H9 (cell line): ENCODE measurements at regions not wholly inside any gene's neighbourhood (a gene's known extent, or its start where the extent isn't known, plus 50 kb on each side); places are given as distances from the start of the nearest gene placed in this dataset.
"Not testable (repeated sequence)": the region's sequence is repeated elsewhere in the genome, so short reads cannot be mapped to it uniquely, and the experiment has no call there.

Experiments
- DNase-seq: peaks from one replicate; pipeline ENCODE4 v3.0.0-alpha.2; 2017
- H2AFZ ChIP-seq: one replicate; pipeline ENCODE4 v1.6.1; 2013; ENCODE audit warnings: mild to moderate bottlenecking, low read length, control low read depth, moderate library complexity
- H2AK5ac ChIP-seq: 2 replicates; pipeline ENCODE4 v1.6.1; 2013; ENCODE audit warnings: low read length, control low read depth, mixed read lengths; ENCODE audit not compliant: insufficient read length
- H2BK120ac ChIP-seq: one replicate; pipeline ENCODE4 v1.6.1; 2013; ENCODE audit warnings: low read depth, mild to moderate bottlenecking, low read length, control low read depth, inconsistent platforms; ENCODE audit not compliant: poor library complexity, severe bottlenecking
- H2BK12ac ChIP-seq: 2 replicates; pipeline ENCODE4 v1.6.1; 2013; ENCODE audit warnings: low read length, control low read depth, mixed read lengths, low read depth; ENCODE audit not compliant: insufficient read length
- H2BK15ac ChIP-seq: 2 replicates; pipeline ENCODE4 v1.6.1; 2013; ENCODE audit warnings: low read depth, low read length, control low read depth
- H2BK20ac ChIP-seq: one replicate; pipeline ENCODE4 v1.6.1; 2013; ENCODE audit warnings: low read depth, mild to moderate bottlenecking, low read length, control low read depth, inconsistent platforms; ENCODE audit not compliant: poor library complexity, severe bottlenecking
- H2BK5ac ChIP-seq: 2 replicates; pipeline ENCODE4 v1.6.1; 2013; ENCODE audit warnings: low read length, control low read depth, mixed read lengths; ENCODE audit not compliant: insufficient read length
- H3K14ac ChIP-seq: 2 replicates; pipeline ENCODE4 v1.6.1; 2013; ENCODE audit warnings: low read length, control low read depth; ENCODE audit not compliant: insufficient read depth
- H3K18ac ChIP-seq: 2 replicates; pipeline ENCODE4 v1.6.1; 2013; ENCODE audit warnings: low read depth, mild to moderate bottlenecking, mixed read lengths, low read length, control low read depth; ENCODE audit not compliant: insufficient read length
- H3K23ac ChIP-seq: 2 replicates; pipeline ENCODE4 v1.6.1; 2013; ENCODE audit warnings: low read length, control low read depth, mixed read lengths, low read depth; ENCODE audit not compliant: insufficient read length
- H3K23me2 ChIP-seq: 2 replicates; pipeline ENCODE4 v1.6.1; 2013; ENCODE audit warnings: low read depth, mild to moderate bottlenecking, mixed read lengths, low read length, control low read depth; ENCODE audit not compliant: insufficient read length, poor library complexity, severe bottlenecking
- H3K27ac ChIP-seq: 2 replicates; pipeline ENCODE4 v1.5.1; 2013; ENCODE audit warnings: low read length, control low read depth, mixed read lengths, low read depth; ENCODE audit not compliant: insufficient read length
- H3K27me3 ChIP-seq: 2 replicates; pipeline ENCODE4 v1.6.1; 2013; ENCODE audit warnings: low read length, control low read depth, inconsistent platforms; ENCODE audit not compliant: insufficient read depth
- H3K4ac ChIP-seq: 2 replicates; pipeline ENCODE4 v1.6.1; 2013; ENCODE audit warnings: low read depth, mild to moderate bottlenecking, control low read depth, inconsistent platforms, low read length, moderate library complexity
- H3K4me1 ChIP-seq: 2 replicates; pipeline ENCODE4 v1.6.1; 2013; ENCODE audit warnings: low read length, control low read depth, inconsistent platforms; ENCODE audit not compliant: insufficient read depth
- H3K4me2 ChIP-seq: 2 replicates; pipeline ENCODE4 v1.6.1; 2013; ENCODE audit warnings: low read length, control low read depth, mixed read lengths; ENCODE audit not compliant: insufficient read length, insufficient read depth
- H3K56ac ChIP-seq: 2 replicates; pipeline ENCODE4 v1.6.1; 2013; ENCODE audit warnings: low read depth, mild to moderate bottlenecking, mixed read lengths, low read length, control low read depth; ENCODE audit not compliant: insufficient read length
- H3K79me1 ChIP-seq: 2 replicates; pipeline ENCODE4 v1.6.1; 2013; ENCODE audit warnings: low read depth, mild to moderate bottlenecking, moderate library complexity, low read length, control low read depth, inconsistent platforms; ENCODE audit not compliant: insufficient read depth, poor library complexity, severe bottlenecking
- H3K79me2 ChIP-seq: 2 replicates; pipeline ENCODE4 v1.6.1; 2013; ENCODE audit warnings: low read length, control low read depth, inconsistent platforms; ENCODE audit not compliant: insufficient read depth
- H3K9ac ChIP-seq: 2 replicates; pipeline ENCODE4 v1.6.1; 2013; ENCODE audit warnings: low read length, control low read depth, mixed read lengths; ENCODE audit not compliant: insufficient read length; ENCODE audit errors: extremely low read depth
- H3K9me3 ChIP-seq: one replicate; pipeline ENCODE4 v1.6.1; 2013; ENCODE audit warnings: low read depth, low read length, inconsistent platforms; ENCODE audit not compliant: control insufficient read depth
- H3T11ph ChIP-seq: one replicate; pipeline ENCODE4 v1.6.1; 2013; ENCODE audit warnings: mild to moderate bottlenecking, low read length, control low read depth, inconsistent platforms
- H4K20me1 ChIP-seq: one replicate; pipeline ENCODE4 v1.6.1; 2013; ENCODE audit not compliant: control insufficient read depth, insufficient read length, insufficient read depth
- H4K5ac ChIP-seq: 2 replicates; pipeline ENCODE4 v1.6.1; 2013; ENCODE audit warnings: low read depth, mild to moderate bottlenecking, mixed read lengths, low read length, control low read depth; ENCODE audit not compliant: insufficient read length
- H4K8ac ChIP-seq: replicated peaks from 2 replicates; pipeline ENCODE4 v1.6.1; 2013; ENCODE audit warnings: low read length, control low read depth, mixed read lengths, low read depth; ENCODE audit not compliant: insufficient read length
- H4K91ac ChIP-seq: 2 replicates; pipeline ENCODE4 v1.6.1; 2013; ENCODE audit warnings: low read depth, mild to moderate bottlenecking, moderate library complexity, mixed read lengths, low read length, control low read depth; ENCODE audit not compliant: insufficient read length
- H3K27ac Mint-ChIP-seq, 3 experiments: 2 replicates in 2 of 3; 3 replicates in 1 of 3; pipeline ENCODE4 v1.8.0; 2020 to 2021; ENCODE audit warnings: mixed read lengths in 3 of 3, mild to moderate bottlenecking in 1 of 3, moderate library complexity in 1 of 3
- H3K27me3 Mint-ChIP-seq: 2 replicates; pipeline ENCODE4 v1.8.0; 2021; ENCODE audit warnings: low read depth, mild to moderate bottlenecking, moderate library complexity, mixed read lengths
- H3K36me3 Mint-ChIP-seq, 3 experiments: 2 replicates in 2 of 3; 3 replicates in 1 of 3; pipeline ENCODE4 v1.8.0; 2020 to 2021; ENCODE audit warnings: low read depth in 3 of 3, mixed read lengths in 3 of 3; ENCODE audit not compliant: insufficient read depth in 1 of 3
- H3K4me1 Mint-ChIP-seq, 2 experiments: 2 replicates each; pipeline ENCODE4 v1.8.0; 2020; ENCODE audit warnings: mixed read lengths in 2 of 2
- H3K4me3 Mint-ChIP-seq, 2 experiments: 2 replicates in 1 of 2; 3 replicates in 1 of 2; pipeline ENCODE4 v1.8.0; 2020 to 2021; ENCODE audit warnings: mild to moderate bottlenecking in 2 of 2, mixed read lengths in 2 of 2, moderate library complexity in 1 of 2
- H3K9me3 Mint-ChIP-seq, 2 experiments: 2 replicates in 1 of 2; 3 replicates in 1 of 2; pipeline ENCODE4 v1.8.0; 2020; ENCODE audit warnings: mild to moderate bottlenecking in 2 of 2, mixed read lengths in 2 of 2, moderate library complexity in 1 of 2
- CTCF ChIP-seq: fragments of 200-600 bp; sonication (generic); conservative IDR thresholded peaks from 3 replicates; pipeline ENCODE4 v1.8.0; 2021; ENCODE audit warnings: antibody characterized with exemption, mild to moderate bottlenecking
- WGBS: extraction: QIAGEN DNeasy Blood & Tissue Kit; methylation state at CpG from one replicate; pipeline ENCODE4 v1.1.7; 2013; ENCODE audit warnings: missing lambda C conversion rate, low lambda C conversion rate, mixed read lengths; ENCODE audit not compliant: insufficient read length; ENCODE audit errors: extremely low coverage; 5-methylcytosine and 5-hydroxymethylcytosine counted together

DNA sequence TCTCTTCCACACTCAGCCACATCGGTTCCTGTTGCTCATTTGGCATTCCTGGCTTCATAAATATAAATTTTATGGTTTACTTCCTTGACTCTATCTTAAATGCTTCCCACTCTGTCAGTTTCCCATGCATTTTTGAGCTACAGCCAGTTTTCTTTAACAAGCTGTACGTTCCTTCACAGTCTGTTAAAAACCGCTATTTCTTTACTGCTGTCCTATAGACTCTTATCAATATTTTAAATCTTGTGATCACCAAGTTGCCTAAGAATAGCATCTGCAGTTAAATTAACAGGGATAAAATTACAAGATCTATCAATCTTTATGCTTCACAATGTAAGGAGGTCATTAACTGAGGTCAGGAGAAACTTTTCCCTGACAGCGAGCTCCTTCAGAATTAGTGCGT lies 103.1 kb upstream of the RHOBTB1 start:
- Histone ChIP-seq H3K4me2 (no peak overlapping the region), H3K27ac (no peak overlapping the region), H2BK20ac (no peak overlapping the region), H4K8ac (no peak overlapping the region), H3K27me3 (no peaks in the 10 kb centered on the region), H2BK15ac (no peak overlapping the region), H3K56ac (no peak overlapping the region), H3K18ac (no peak overlapping the region), H3K23ac (no peak overlapping the region), H3K23me2 (no peaks in the 10 kb centered on the region), H4K91ac (no peak overlapping the region), H3K4ac (no peak overlapping the region), H3K4me1 (no peaks in the 10 kb centered on the region; the same call in 1 of the 2 replicates), H4K20me1 (no peaks in the 10 kb centered on the region), H3K9me3 (no peaks in the 10 kb centered on the region), H3K14ac (no peak overlapping the region), H2BK12ac (no peak overlapping the region), H2BK120ac (no peak overlapping the region), H3K79me1 (no peaks in the 10 kb centered on the region), H2AK5ac (no peak overlapping the region), H2BK5ac (no peak overlapping the region), H2AFZ (no peak overlapping the region), H3K9ac (no peak overlapping the region), H4K5ac (no peak overlapping the region), H3T11ph (no peak overlapping the region), H3K79me2 (no peaks in the 10 kb centered on the region)
- Mint-ChIP-seq H3K4me3 (no peak overlapping the region), H3K27ac (no peak overlapping the region), H3K27me3 (no peaks in the 10 kb centered on the region; the same call in 1 of the 2 replicates), H3K36me3 (no peaks in the 10 kb centered on the region), H3K9me3 (no peaks in the 10 kb centered on the region), H3K4me1 (peaks cover 5 to 9% of the 10 kb centered on the region in 2 experiments)
- no peak for TF ChIP-seq CTCF
- WGBS = no CpG with 5 or more reads among the region's 5 CpGs
- DNase-seq = no peak

DNA sequence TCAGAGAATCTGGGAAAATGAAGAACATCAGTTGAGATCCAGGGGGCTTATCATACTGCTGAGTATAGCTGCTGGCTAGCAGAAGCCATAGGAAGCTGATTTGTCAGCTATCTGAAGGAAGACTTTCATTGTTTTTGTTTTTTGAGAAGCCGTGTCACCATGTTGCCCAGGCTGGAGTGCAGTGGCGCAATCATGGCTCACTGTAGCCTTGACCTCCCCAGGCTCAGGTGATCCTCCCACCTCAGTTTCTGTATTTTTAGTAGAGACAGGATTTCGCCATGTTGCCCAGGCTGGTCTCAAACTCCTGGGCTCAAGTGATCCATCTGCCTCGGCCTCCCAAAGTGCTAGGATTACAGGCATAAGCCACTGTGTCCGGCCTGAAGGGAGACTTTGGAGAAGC lies 101.5 kb upstream of the RHOBTB1 start:
- H3K23me2 ChIP-seq, H3K9ac ChIP-seq, H2BK12ac ChIP-seq, H3K27me3 Mint-ChIP-seq, H2BK5ac ChIP-seq, H3K27ac ChIP-seq, H3K27me3 ChIP-seq, H3K56ac ChIP-seq, H3K23ac ChIP-seq, H4K5ac ChIP-seq, H2BK120ac ChIP-seq, H3K4me2 ChIP-seq, H3K4ac ChIP-seq, H3K79me2 ChIP-seq, H3K4me1 Mint-ChIP-seq, H2BK15ac ChIP-seq, H3K27ac Mint-ChIP-seq, H2AK5ac ChIP-seq, H4K20me1 ChIP-seq, H3K36me3 Mint-ChIP-seq, H3K4me1 ChIP-seq, H3T11ph ChIP-seq, H3K9me3 ChIP-seq, H3K14ac ChIP-seq, H3K9me3 Mint-ChIP-seq, H3K18ac ChIP-seq, H4K8ac ChIP-seq, H2BK20ac ChIP-seq, DNase-seq, H2AFZ ChIP-seq, H4K91ac ChIP-seq, H3K79me1 ChIP-seq, H3K4me3 Mint-ChIP-seq: not testable (repeated sequence)
- WGBS = no CpG with 5 or more reads among the region's 5 CpGs
